ENCODE measurements at regions not wholly inside any gene's neighbourhood (a gene's known extent, or its start where the extent isn't known, plus 50 kb on each side); places are given as distances from the start of the nearest gene placed in this dataset.

DNA sequence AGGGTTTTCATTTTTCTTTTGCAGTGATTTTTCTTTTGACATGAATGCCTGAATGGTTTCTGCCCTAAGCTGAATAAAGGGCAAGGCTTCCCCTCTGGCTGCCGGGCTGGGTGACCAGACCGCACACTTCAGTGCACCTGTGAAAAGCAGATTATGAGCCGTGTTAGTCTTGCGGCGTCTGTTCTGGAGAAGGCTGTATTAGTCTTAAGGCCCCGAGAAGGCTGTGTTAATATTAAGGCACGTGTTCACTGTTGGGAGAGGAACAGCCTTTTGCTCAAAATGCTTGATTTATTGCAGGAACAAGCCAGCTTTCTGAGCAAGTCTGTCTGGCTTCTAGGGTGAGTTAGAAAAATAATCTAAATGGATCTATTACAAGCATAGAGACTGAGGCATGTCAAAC lies 54.7 kb upstream of the DNAH14 start:
- no peak for TF ChIP-seq BHLHE40 (IDR thresholded peaks at IDR 0.05; ENCODE audit: borderline replicate concordance)
- no peak for TF ChIP-seq NFRKB (IDR thresholded peaks at IDR 0.05)
- TF ChIP-seq SP1 (IDR thresholded peaks at IDR 0.05), result no peak
- TF ChIP-seq LEF1 (IDR thresholded peaks at IDR 0.05; ENCODE audit: borderline replicate concordance), result no peak
- no peak for TF ChIP-seq FOXM1 (IDR thresholded peaks at IDR 0.05; ENCODE audit: borderline replicate concordance)
- TF ChIP-seq L3MBTL2 (conservative IDR thresholded peaks at IDR 0.05), result no peak
- TF ChIP-seq ELF4 (IDR thresholded peaks at IDR 0.05), result no peak

Data from HEK293T (cell line).